H9 (cell line): ENCODE measurements at regions not wholly inside any gene's neighbourhood (a gene's known extent, or its start where the extent isn't known, plus 50 kb on each side); places are given as distances from the start of the nearest gene placed in this dataset.
A peak's percentile ranks its signal among the peaks of the same experiment; 100 is the strongest.

ENCODE experiments used
- DNase-seq: peaks from one replicate; pipeline ENCODE4 v3.0.0-alpha.2; 2017
- H2AFZ ChIP-seq: one replicate; pipeline ENCODE4 v1.6.1; 2013; ENCODE audit warnings: mild to moderate bottlenecking, low read length, control low read depth, moderate library complexity
- H2AK5ac ChIP-seq: 2 replicates; pipeline ENCODE4 v1.6.1; 2013; ENCODE audit warnings: low read length, control low read depth, mixed read lengths; ENCODE audit not compliant: insufficient read length
- H2BK120ac ChIP-seq: one replicate; pipeline ENCODE4 v1.6.1; 2013; ENCODE audit warnings: low read depth, mild to moderate bottlenecking, low read length, control low read depth, inconsistent platforms; ENCODE audit not compliant: poor library complexity, severe bottlenecking
- H2BK12ac ChIP-seq: 2 replicates; pipeline ENCODE4 v1.6.1; 2013; ENCODE audit warnings: low read length, control low read depth, mixed read lengths, low read depth; ENCODE audit not compliant: insufficient read length
- H2BK15ac ChIP-seq: 2 replicates; pipeline ENCODE4 v1.6.1; 2013; ENCODE audit warnings: low read depth, low read length, control low read depth
- H2BK20ac ChIP-seq: one replicate; pipeline ENCODE4 v1.6.1; 2013; ENCODE audit warnings: low read depth, mild to moderate bottlenecking, low read length, control low read depth, inconsistent platforms; ENCODE audit not compliant: poor library complexity, severe bottlenecking
- H2BK5ac ChIP-seq: 2 replicates; pipeline ENCODE4 v1.6.1; 2013; ENCODE audit warnings: low read length, control low read depth, mixed read lengths; ENCODE audit not compliant: insufficient read length
- H3K14ac ChIP-seq: 2 replicates; pipeline ENCODE4 v1.6.1; 2013; ENCODE audit warnings: low read length, control low read depth; ENCODE audit not compliant: insufficient read depth
- H3K18ac ChIP-seq: 2 replicates; pipeline ENCODE4 v1.6.1; 2013; ENCODE audit warnings: low read depth, mild to moderate bottlenecking, mixed read lengths, low read length, control low read depth; ENCODE audit not compliant: insufficient read length
- H3K23ac ChIP-seq: 2 replicates; pipeline ENCODE4 v1.6.1; 2013; ENCODE audit warnings: low read length, control low read depth, mixed read lengths, low read depth; ENCODE audit not compliant: insufficient read length
- H3K23me2 ChIP-seq: 2 replicates; pipeline ENCODE4 v1.6.1; 2013; ENCODE audit warnings: low read depth, mild to moderate bottlenecking, mixed read lengths, low read length, control low read depth; ENCODE audit not compliant: insufficient read length, poor library complexity, severe bottlenecking
- H3K27ac ChIP-seq: 2 replicates; pipeline ENCODE4 v1.5.1; 2013; ENCODE audit warnings: low read length, control low read depth, mixed read lengths, low read depth; ENCODE audit not compliant: insufficient read length
- H3K27me3 ChIP-seq: 2 replicates; pipeline ENCODE4 v1.6.1; 2013; ENCODE audit warnings: low read length, control low read depth, inconsistent platforms; ENCODE audit not compliant: insufficient read depth
- H3K4ac ChIP-seq: 2 replicates; pipeline ENCODE4 v1.6.1; 2013; ENCODE audit warnings: low read depth, mild to moderate bottlenecking, control low read depth, inconsistent platforms, low read length, moderate library complexity
- H3K4me1 ChIP-seq: 2 replicates; pipeline ENCODE4 v1.6.1; 2013; ENCODE audit warnings: low read length, control low read depth, inconsistent platforms; ENCODE audit not compliant: insufficient read depth
- H3K4me2 ChIP-seq: 2 replicates; pipeline ENCODE4 v1.6.1; 2013; ENCODE audit warnings: low read length, control low read depth, mixed read lengths; ENCODE audit not compliant: insufficient read length, insufficient read depth
- H3K56ac ChIP-seq: 2 replicates; pipeline ENCODE4 v1.6.1; 2013; ENCODE audit warnings: low read depth, mild to moderate bottlenecking, mixed read lengths, low read length, control low read depth; ENCODE audit not compliant: insufficient read length
- H3K79me1 ChIP-seq: 2 replicates; pipeline ENCODE4 v1.6.1; 2013; ENCODE audit warnings: low read depth, mild to moderate bottlenecking, moderate library complexity, low read length, control low read depth, inconsistent platforms; ENCODE audit not compliant: insufficient read depth, poor library complexity, severe bottlenecking
- H3K79me2 ChIP-seq: 2 replicates; pipeline ENCODE4 v1.6.1; 2013; ENCODE audit warnings: low read length, control low read depth, inconsistent platforms; ENCODE audit not compliant: insufficient read depth
- H3K9ac ChIP-seq: 2 replicates; pipeline ENCODE4 v1.6.1; 2013; ENCODE audit warnings: low read length, control low read depth, mixed read lengths; ENCODE audit not compliant: insufficient read length; ENCODE audit errors: extremely low read depth
- H3K9me3 ChIP-seq: one replicate; pipeline ENCODE4 v1.6.1; 2013; ENCODE audit warnings: low read depth, low read length, inconsistent platforms; ENCODE audit not compliant: control insufficient read depth
- H3T11ph ChIP-seq: one replicate; pipeline ENCODE4 v1.6.1; 2013; ENCODE audit warnings: mild to moderate bottlenecking, low read length, control low read depth, inconsistent platforms
- H4K20me1 ChIP-seq: one replicate; pipeline ENCODE4 v1.6.1; 2013; ENCODE audit not compliant: control insufficient read depth, insufficient read length, insufficient read depth
- H4K5ac ChIP-seq: 2 replicates; pipeline ENCODE4 v1.6.1; 2013; ENCODE audit warnings: low read depth, mild to moderate bottlenecking, mixed read lengths, low read length, control low read depth; ENCODE audit not compliant: insufficient read length
- H4K8ac ChIP-seq: replicated peaks from 2 replicates; pipeline ENCODE4 v1.6.1; 2013; ENCODE audit warnings: low read length, control low read depth, mixed read lengths, low read depth; ENCODE audit not compliant: insufficient read length
- H4K91ac ChIP-seq: 2 replicates; pipeline ENCODE4 v1.6.1; 2013; ENCODE audit warnings: low read depth, mild to moderate bottlenecking, moderate library complexity, mixed read lengths, low read length, control low read depth; ENCODE audit not compliant: insufficient read length
- H3K27ac Mint-ChIP-seq, 3 experiments: 2 replicates in 2 of 3; 3 replicates in 1 of 3; pipeline ENCODE4 v1.8.0; 2020 to 2021; ENCODE audit warnings: mixed read lengths in 3 of 3, mild to moderate bottlenecking in 1 of 3, moderate library complexity in 1 of 3
- H3K27me3 Mint-ChIP-seq: 2 replicates; pipeline ENCODE4 v1.8.0; 2021; ENCODE audit warnings: low read depth, mild to moderate bottlenecking, moderate library complexity, mixed read lengths
- H3K36me3 Mint-ChIP-seq, 3 experiments: 2 replicates in 2 of 3; 3 replicates in 1 of 3; pipeline ENCODE4 v1.8.0; 2020 to 2021; ENCODE audit warnings: low read depth in 3 of 3, mixed read lengths in 3 of 3; ENCODE audit not compliant: insufficient read depth in 1 of 3
- H3K4me1 Mint-ChIP-seq, 2 experiments: 2 replicates each; pipeline ENCODE4 v1.8.0; 2020; ENCODE audit warnings: mixed read lengths in 2 of 2
- H3K4me3 Mint-ChIP-seq, 2 experiments: 2 replicates in 1 of 2; 3 replicates in 1 of 2; pipeline ENCODE4 v1.8.0; 2020 to 2021; ENCODE audit warnings: mild to moderate bottlenecking in 2 of 2, mixed read lengths in 2 of 2, moderate library complexity in 1 of 2
- H3K9me3 Mint-ChIP-seq, 2 experiments: 2 replicates in 1 of 2; 3 replicates in 1 of 2; pipeline ENCODE4 v1.8.0; 2020; ENCODE audit warnings: mild to moderate bottlenecking in 2 of 2, mixed read lengths in 2 of 2, moderate library complexity in 1 of 2
- TF ChIP-seq, protein P1 (sequence below): fragments of 200-600 bp; sonication (generic); conservative IDR thresholded peaks from 3 replicates; pipeline ENCODE4 v1.8.0; 2021; ENCODE audit warnings: antibody characterized with exemption, mild to moderate bottlenecking

DNA sequence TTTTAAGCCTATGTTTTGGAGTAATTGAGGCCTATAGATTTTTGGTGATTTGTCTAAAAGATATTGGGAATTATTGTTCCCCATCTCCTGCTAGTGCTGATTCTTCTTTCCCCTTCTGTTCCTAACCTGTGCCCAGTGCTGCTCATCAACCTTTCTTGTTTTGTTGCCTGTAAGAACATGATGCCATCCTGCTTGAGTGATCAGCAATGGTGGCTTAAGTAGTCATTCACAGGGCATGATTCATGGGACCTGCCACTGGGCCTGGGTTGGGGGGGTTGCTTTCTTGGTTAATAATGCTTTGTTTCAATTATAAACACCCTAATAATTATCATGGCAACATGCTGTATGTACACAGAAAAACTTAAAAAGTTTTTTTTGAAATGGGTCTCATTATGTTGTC lies 562.9 kb upstream of the SETBP1 start:
- Histone ChIP-seq H3K79me1 (no peaks in the 10 kb centered on the region), H4K8ac (no peak overlapping the region), H3K23ac (no peak overlapping the region), H3K56ac (no peak overlapping the region), H3K4me1 (no peaks in the 10 kb centered on the region), H2AK5ac (no peak overlapping the region), H4K20me1 (no peaks in the 10 kb centered on the region), H3K23me2 (no peaks in the 10 kb centered on the region), H2BK120ac (no peak overlapping the region), H3K27me3 (no peaks in the 10 kb centered on the region), H2AFZ (no peak overlapping the region), H3K4me2 (no peak overlapping the region), H3K79me2 (no peaks in the 10 kb centered on the region), H3T11ph (no peak overlapping the region), H2BK20ac (no peak overlapping the region), H3K9me3 (no peaks in the 10 kb centered on the region), H3K4ac (no peak overlapping the region), H3K14ac (no peak overlapping the region), H2BK15ac (0 out of 2 replicates have a peak overlapping the region, but pooled peaks have one; percentile 89), H2BK5ac (no peak overlapping the region), H3K9ac (no peak overlapping the region), H3K18ac (no peak overlapping the region), H2BK12ac (no peak overlapping the region), H4K91ac (no peak overlapping the region), H3K27ac (no peak overlapping the region), H4K5ac (no peak overlapping the region)
- no peaks in the 10 kb centered on the region for H3K36me3 Mint-ChIP-seq
- H3K4me3 Mint-ChIP-seq = no peak overlapping the region
- H3K27ac Mint-ChIP-seq = no peak overlapping the region
- DNase-seq = no peak
- no peaks in the 10 kb centered on the region for H3K4me1 Mint-ChIP-seq
- no peaks in the 10 kb centered on the region for H3K27me3 Mint-ChIP-seq
- H3K9me3 Mint-ChIP-seq = no peaks in the 10 kb centered on the region
- TF ChIP-seq, protein P1, sequence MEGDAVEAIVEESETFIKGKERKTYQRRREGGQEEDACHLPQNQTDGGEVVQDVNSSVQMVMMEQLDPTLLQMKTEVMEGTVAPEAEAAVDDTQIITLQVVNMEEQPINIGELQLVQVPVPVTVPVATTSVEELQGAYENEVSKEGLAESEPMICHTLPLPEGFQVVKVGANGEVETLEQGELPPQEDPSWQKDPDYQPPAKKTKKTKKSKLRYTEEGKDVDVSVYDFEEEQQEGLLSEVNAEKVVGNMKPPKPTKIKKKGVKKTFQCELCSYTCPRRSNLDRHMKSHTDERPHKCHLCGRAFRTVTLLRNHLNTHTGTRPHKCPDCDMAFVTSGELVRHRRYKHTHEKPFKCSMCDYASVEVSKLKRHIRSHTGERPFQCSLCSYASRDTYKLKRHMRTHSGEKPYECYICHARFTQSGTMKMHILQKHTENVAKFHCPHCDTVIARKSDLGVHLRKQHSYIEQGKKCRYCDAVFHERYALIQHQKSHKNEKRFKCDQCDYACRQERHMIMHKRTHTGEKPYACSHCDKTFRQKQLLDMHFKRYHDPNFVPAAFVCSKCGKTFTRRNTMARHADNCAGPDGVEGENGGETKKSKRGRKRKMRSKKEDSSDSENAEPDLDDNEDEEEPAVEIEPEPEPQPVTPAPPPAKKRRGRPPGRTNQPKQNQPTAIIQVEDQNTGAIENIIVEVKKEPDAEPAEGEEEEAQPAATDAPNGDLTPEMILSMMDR = no peak
